DND-41 (cell line): ENCODE measurements at regions not wholly inside any gene's neighbourhood (a gene's known extent, or its start where the extent isn't known, plus 50 kb on each side); places are given as distances from the start of the nearest gene placed in this dataset.

Experiments
- EZH2 ChIP-seq: IDR thresholded peaks from 3 replicates; pipeline ENCODE4 v1.6.1; 2012; ENCODE audit warnings: borderline replicate concordance, low read depth, mild to moderate bottlenecking, moderate library complexity, low read length, inconsistent platforms; ENCODE audit not compliant: severe bottlenecking
- TF ChIP-seq, protein P1 (sequence below): IDR thresholded peaks from 2 replicates; pipeline ENCODE4 v1.5.1; 2012; ENCODE audit warnings: borderline replicate concordance, low read length, moderate library complexity, mild to moderate bottlenecking; ENCODE audit not compliant: poor library complexity, severe bottlenecking; ENCODE audit errors: extremely low read depth

DNA sequence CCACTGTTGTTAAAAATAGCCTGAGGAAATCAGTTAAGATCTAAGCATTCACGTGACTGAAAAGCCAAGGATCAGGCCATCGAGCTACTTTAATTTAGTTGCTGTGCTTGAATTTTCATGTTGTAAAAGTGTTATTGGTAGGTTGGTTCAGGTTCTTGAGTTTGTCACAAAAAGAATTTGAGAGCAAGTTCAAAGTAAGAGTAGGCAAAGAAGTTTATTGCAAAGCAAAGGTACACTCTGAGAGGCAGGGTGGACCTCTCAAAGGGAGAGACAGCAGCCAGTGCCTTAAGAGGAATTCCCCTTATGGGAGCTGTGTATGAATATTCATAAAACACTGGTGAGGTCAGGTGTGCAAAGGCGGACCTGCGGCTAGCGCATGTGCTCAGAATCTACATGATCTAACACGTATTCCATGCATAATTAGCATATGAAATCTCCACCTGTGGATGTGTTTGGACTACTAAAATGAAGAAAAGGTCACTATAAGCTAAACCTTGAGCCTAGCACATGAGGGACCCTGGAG lies 236.5 kb downstream of the NDUFA10 start:
- TF ChIP-seq EZH2 = no peak
- TF ChIP-seq, protein P1, sequence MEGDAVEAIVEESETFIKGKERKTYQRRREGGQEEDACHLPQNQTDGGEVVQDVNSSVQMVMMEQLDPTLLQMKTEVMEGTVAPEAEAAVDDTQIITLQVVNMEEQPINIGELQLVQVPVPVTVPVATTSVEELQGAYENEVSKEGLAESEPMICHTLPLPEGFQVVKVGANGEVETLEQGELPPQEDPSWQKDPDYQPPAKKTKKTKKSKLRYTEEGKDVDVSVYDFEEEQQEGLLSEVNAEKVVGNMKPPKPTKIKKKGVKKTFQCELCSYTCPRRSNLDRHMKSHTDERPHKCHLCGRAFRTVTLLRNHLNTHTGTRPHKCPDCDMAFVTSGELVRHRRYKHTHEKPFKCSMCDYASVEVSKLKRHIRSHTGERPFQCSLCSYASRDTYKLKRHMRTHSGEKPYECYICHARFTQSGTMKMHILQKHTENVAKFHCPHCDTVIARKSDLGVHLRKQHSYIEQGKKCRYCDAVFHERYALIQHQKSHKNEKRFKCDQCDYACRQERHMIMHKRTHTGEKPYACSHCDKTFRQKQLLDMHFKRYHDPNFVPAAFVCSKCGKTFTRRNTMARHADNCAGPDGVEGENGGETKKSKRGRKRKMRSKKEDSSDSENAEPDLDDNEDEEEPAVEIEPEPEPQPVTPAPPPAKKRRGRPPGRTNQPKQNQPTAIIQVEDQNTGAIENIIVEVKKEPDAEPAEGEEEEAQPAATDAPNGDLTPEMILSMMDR = no peak
